SU-DHL-6 (cell line): ENCODE measurements at regions not wholly inside any gene's neighbourhood (a gene's known extent, or its start where the extent isn't known, plus 50 kb on each side); places are given as distances from the start of the nearest gene placed in this dataset.

Experiments used
- H2AFZ ChIP-seq: fragments of 200-600 bp; sonication (generic); 2 replicates; pipeline ENCODE4 v1.6.1; 2014; ENCODE audit warnings: low read depth, mild to moderate bottlenecking, moderate library complexity, mixed read lengths, antibody characterized with exemption, low read length; ENCODE audit not compliant: severe bottlenecking
- H3F3A ChIP-seq: fragments of 200-600 bp; shearing (Covaris generic); 2 replicates; pipeline ENCODE4 v1.6.0; 2016; ENCODE audit warnings: antibody characterized with exemption, mild to moderate bottlenecking; ENCODE audit not compliant: insufficient read depth
- H3K27ac ChIP-seq: fragments of 200-600 bp; sonication (generic); 2 replicates; pipeline ENCODE4 v1.5.1; 2016; ENCODE audit warnings: low read depth, mild to moderate bottlenecking, low read length, moderate library complexity, mixed read lengths
- H3K27me3 ChIP-seq: fragments of 200-600 bp; sonication (generic), shearing (Covaris generic); 2 replicates; pipeline ENCODE4 v1.6.0; 2014; ENCODE audit warnings: mild to moderate bottlenecking, low read length
- H3K36me3 ChIP-seq: fragments of 200-600 bp; sonication (generic); 2 replicates; pipeline ENCODE4 v1.6.1; 2014; ENCODE audit warnings: mild to moderate bottlenecking, low read length, mixed read lengths
- H3K4me2 ChIP-seq: fragments of 300-600, 200-600 bp; shearing (Covaris generic), sonication (generic); 2 replicates; pipeline ENCODE4 v1.6.0; 2014; ENCODE audit warnings: low read length, low read depth, mild to moderate bottlenecking; ENCODE audit not compliant: poor library complexity, severe bottlenecking
- H3K4me3 ChIP-seq: fragments of 200-600 bp; sonication (generic); 2 replicates; pipeline ENCODE4 v1.5.1; 2014; ENCODE audit warnings: antibody characterized with exemption, low read length, mild to moderate bottlenecking, mixed read lengths; ENCODE audit not compliant: insufficient read depth, poor library complexity, severe bottlenecking
- H3K79me2 ChIP-seq: fragments of 200-600 bp; sonication (generic); 2 replicates; pipeline ENCODE4 v1.6.1; 2014; ENCODE audit warnings: mild to moderate bottlenecking, low read length, moderate library complexity; ENCODE audit not compliant: insufficient read depth
- H3K9ac ChIP-seq: fragments of 200-600 bp; sonication (generic); 2 replicates; pipeline ENCODE4 v1.7.0; 2014; ENCODE audit warnings: mild to moderate bottlenecking, low read length
- H3K9me2 ChIP-seq: fragments of 200-600 bp; sonication (generic); replicated peaks from 2 replicates; pipeline ENCODE4 v1.6.1; 2014; ENCODE audit warnings: low read length; ENCODE audit not compliant: insufficient read depth
- H3K9me3 ChIP-seq: fragments of 200-600 bp; sonication (generic); 2 replicates; pipeline ENCODE4 v1.6.1; 2014; ENCODE audit warnings: low read length, mixed read lengths; ENCODE audit not compliant: insufficient read depth
- H4K20me1 ChIP-seq: fragments of 200-600 bp; sonication (generic); 2 replicates; pipeline ENCODE4 v1.6.1; 2014; ENCODE audit warnings: low read depth, mild to moderate bottlenecking, antibody characterized with exemption, low read length, moderate library complexity, mixed read lengths
- CTCF ChIP-seq: fragments of 200-600 bp; sonication (generic); IDR thresholded peaks from one replicate; pipeline ENCODE4 v1.5.1; 2017; ENCODE audit warnings: antibody characterized with exemption, mild to moderate bottlenecking, low read length, moderate library complexity; ENCODE audit not compliant: insufficient read depth, poor library complexity, severe bottlenecking
- EZH2phosphoT487 ChIP-seq: fragments of 200-600 bp; sonication (generic), shearing (Covaris generic); conservative IDR thresholded peaks from 2 replicates; pipeline ENCODE4 v1.6.1; 2018; ENCODE audit warnings: mild to moderate bottlenecking, antibody characterized with exemption, low read length, moderate library complexity, mixed read lengths

DNA sequence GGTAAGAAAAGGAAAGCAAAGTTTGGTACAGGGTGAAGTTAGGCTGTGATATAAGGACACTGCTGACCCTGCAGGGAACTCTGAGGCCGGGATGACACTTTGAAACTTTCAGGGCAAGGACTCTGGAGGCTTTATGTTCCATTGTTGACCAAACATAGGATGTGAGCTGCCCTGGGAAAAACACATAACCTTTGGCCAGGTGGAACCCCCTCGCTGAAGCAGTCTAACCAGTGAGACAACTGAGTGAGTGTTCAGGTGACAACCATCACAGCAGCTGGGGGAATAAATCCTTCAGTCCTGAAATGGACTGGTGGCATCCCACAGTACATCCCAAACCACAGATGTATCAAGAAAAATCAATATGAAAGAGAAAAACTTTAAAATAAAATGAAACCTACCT lies 280.9 kb upstream of the CDH2 start:
- TF ChIP-seq CTCF (no peak), EZH2phosphoT487 (no peak)
- no peak overlapping the region for H3K4me3 ChIP-seq
- H2AFZ ChIP-seq: no peak overlapping the region
- no peak overlapping the region for H3K9ac ChIP-seq
- H3K4me2 ChIP-seq: no peak overlapping the region
- H4K20me1 ChIP-seq: no peaks in the 10 kb centered on the region
- no peaks in the 10 kb centered on the region for H3K9me2 ChIP-seq
- no peak overlapping the region for H3K27ac ChIP-seq
- no peaks in the 10 kb centered on the region for H3K36me3 ChIP-seq
- no peaks in the 10 kb centered on the region for H3K79me2 ChIP-seq
- no peaks in the 10 kb centered on the region for H3K9me3 ChIP-seq
- no peaks in the 10 kb centered on the region for H3K27me3 ChIP-seq
- no peaks in the 10 kb centered on the region for H3F3A ChIP-seq

DNA sequence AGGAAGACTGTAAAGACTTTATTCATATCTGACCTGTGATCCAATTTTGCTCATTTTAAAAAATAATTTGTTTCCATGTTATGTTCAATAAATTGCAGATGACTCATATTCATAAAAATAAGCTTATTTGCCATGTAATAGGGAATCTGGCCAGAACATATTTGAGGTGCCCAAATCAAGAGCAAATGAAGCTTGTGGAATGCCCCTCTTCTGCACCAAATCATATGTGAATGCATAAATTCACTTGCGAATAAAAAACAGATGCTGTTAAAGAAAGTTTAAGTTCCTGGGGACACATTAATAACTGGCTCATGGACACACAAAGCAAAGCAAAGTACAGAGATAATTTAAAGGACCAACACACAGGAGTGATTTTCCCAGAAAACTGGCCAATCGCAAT lies 279.0 kb upstream of the CDH2 start:
- H3K4me2 ChIP-seq: no peak overlapping the region
- no peaks in the 10 kb centered on the region for H3K9me3 ChIP-seq
- no peaks in the 10 kb centered on the region for H3K27me3 ChIP-seq
- no peaks in the 10 kb centered on the region for H3F3A ChIP-seq
- no peaks in the 10 kb centered on the region for H3K79me2 ChIP-seq
- TF ChIP-seq EZH2phosphoT487 (no peak), CTCF (no peak)
- no peak overlapping the region for H2AFZ ChIP-seq
- H3K9ac ChIP-seq: no peak overlapping the region
- no peaks in the 10 kb centered on the region for H3K36me3 ChIP-seq
- no peak overlapping the region for H3K27ac ChIP-seq
- no peak overlapping the region for H3K4me3 ChIP-seq
- no peaks in the 10 kb centered on the region for H4K20me1 ChIP-seq
- no peaks in the 10 kb centered on the region for H3K9me2 ChIP-seq

- H3K9me3 ChIP-seq: no peaks in the 10 kb centered on the region
- no peak overlapping the region for H3K9ac ChIP-seq
- no peaks in the 10 kb centered on the region for H3K79me2 ChIP-seq
- no peaks in the 10 kb centered on the region for H3K27me3 ChIP-seq
- H3K4me3 ChIP-seq: no peak overlapping the region
- no peaks in the 10 kb centered on the region for H3K9me2 ChIP-seq
- no peak overlapping the region for H3K27ac ChIP-seq
- H3K36me3 ChIP-seq: no peaks in the 10 kb centered on the region
- no peaks in the 10 kb centered on the region for H3F3A ChIP-seq
- no peak overlapping the region for H2AFZ ChIP-seq
- no peak overlapping the region for H3K4me2 ChIP-seq
- H4K20me1 ChIP-seq: no peaks in the 10 kb centered on the region
- TF ChIP-seq CTCF (no peak), EZH2phosphoT487 (no peak)
These were observed 262.9 kb upstream of the CDH2 start for GRCh38 chr18:28439870-28440269.

- H3K9me3 ChIP-seq: no peaks in the 10 kb centered on the region
- no peaks in the 10 kb centered on the region for H3K79me2 ChIP-seq
- no peak overlapping the region for H3K9ac ChIP-seq
- no peaks in the 10 kb centered on the region for H3K27me3 ChIP-seq
- no peaks in the 10 kb centered on the region for H3F3A ChIP-seq
- no peak overlapping the region for H2AFZ ChIP-seq
- no peak overlapping the region for H3K4me2 ChIP-seq
- no peaks in the 10 kb centered on the region for H3K9me2 ChIP-seq
- no peak for TF ChIP-seq EZH2phosphoT487
- TF ChIP-seq CTCF: no peak
- H3K27ac ChIP-seq: no peak overlapping the region
- H3K4me3 ChIP-seq: no peak overlapping the region
- no peaks in the 10 kb centered on the region for H4K20me1 ChIP-seq
- H3K36me3 ChIP-seq: no peaks in the 10 kb centered on the region
These were observed 261.5 kb upstream of the CDH2 start for GRCh38 chr18:28438381-28438780.
